HUES6 (cell line): ENCODE measurements at regions not wholly inside any gene's neighbourhood (a gene's known extent, or its start where the extent isn't known, plus 50 kb on each side); places are given as distances from the start of the nearest gene placed in this dataset.

Experiments
- H3K27ac ChIP-seq: 2 replicates; pipeline ENCODE4 v1.7.0; 2013; ENCODE audit warnings: low read depth, mild to moderate bottlenecking, low read length, inconsistent platforms
- H3K27me3 ChIP-seq: 2 replicates; pipeline ENCODE4 v1.6.1; 2013; ENCODE audit warnings: low read length; ENCODE audit not compliant: control insufficient read depth, insufficient read depth
- H3K36me3 ChIP-seq: 2 replicates; pipeline ENCODE4 v1.6.1; 2013; ENCODE audit warnings: low read length; ENCODE audit not compliant: control insufficient read depth, insufficient read depth
- H3K4me1 ChIP-seq: 2 replicates; pipeline ENCODE4 v1.6.1; 2013; ENCODE audit warnings: low read length; ENCODE audit not compliant: control insufficient read depth, insufficient read depth
- H3K4me3 ChIP-seq: 2 replicates; pipeline ENCODE4 v1.5.1; 2013; ENCODE audit warnings: low read depth, low read length
- H3K9ac ChIP-seq: one replicate; pipeline ENCODE4 v1.6.1; 2013; ENCODE audit warnings: mild to moderate bottlenecking, low read length
- H3K9me3 ChIP-seq: 2 replicates; pipeline ENCODE4 v1.6.1; 2013; ENCODE audit warnings: low read depth, low read length; ENCODE audit not compliant: control insufficient read depth, insufficient read depth

DNA sequence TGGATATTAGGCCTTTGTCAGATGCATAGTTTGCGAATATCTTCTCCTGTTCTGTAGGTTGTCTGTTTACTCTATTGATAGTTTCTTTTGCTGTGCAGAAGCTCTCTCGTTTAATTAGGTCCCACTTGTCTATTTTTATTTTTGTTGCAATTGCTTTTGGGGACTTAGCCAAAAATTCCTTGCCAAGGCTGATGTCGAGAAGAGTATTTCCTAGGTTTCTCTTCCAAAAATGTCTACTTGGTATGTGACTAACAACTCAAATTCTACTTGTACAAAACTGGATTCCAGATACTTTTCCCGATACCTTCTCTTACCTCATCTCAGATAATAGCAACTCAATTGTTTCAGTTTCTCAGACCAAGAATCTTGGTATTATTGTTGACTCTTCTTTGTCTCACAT, 142.4 kb upstream of the GLRA2 start:
- no peaks in the 10 kb centered on the region for H3K4me1 ChIP-seq
- H3K9ac ChIP-seq: no peak overlapping the region
- no peak overlapping the region for H3K4me3 ChIP-seq
- H3K36me3 ChIP-seq: no peaks in the 10 kb centered on the region
- H3K27ac ChIP-seq: no peak overlapping the region
- peaks cover 7% of the 10 kb centered on the region; the same call in 1 of the 2 replicates for H3K27me3 ChIP-seq
- no peaks in the 10 kb centered on the region for H3K9me3 ChIP-seq

DNA sequence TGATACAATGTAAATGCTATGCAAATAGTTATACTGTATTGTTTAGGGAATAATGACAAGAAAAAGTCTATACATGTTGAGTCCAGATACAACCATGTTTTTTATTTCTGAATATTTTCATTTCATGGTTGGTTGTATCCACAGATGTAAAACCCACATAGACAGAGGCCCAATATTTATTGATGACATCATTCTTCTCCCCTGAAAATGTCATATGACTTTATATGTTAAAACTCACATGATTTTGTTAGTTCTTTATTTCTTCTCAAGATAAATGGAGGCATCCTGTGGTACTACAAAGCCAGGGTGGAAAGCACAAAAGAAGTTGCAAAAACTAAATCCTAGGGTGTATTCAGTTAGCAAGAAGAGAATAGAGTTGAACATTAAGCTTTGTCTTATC, 149.3 kb upstream of the GLRA2 start:
- H3K4me1 ChIP-seq: peaks cover 6% of the 10 kb centered on the region; the same call in 1 of the 2 replicates
- no peaks in the 10 kb centered on the region for H3K36me3 ChIP-seq
- H3K9ac ChIP-seq: no peak overlapping the region
- no peak overlapping the region for H3K4me3 ChIP-seq
- peaks cover 4% of the 10 kb centered on the region; the same call in 1 of the 2 replicates for H3K27me3 ChIP-seq
- no peak overlapping the region for H3K27ac ChIP-seq
- no peaks in the 10 kb centered on the region for H3K9me3 ChIP-seq

DNA sequence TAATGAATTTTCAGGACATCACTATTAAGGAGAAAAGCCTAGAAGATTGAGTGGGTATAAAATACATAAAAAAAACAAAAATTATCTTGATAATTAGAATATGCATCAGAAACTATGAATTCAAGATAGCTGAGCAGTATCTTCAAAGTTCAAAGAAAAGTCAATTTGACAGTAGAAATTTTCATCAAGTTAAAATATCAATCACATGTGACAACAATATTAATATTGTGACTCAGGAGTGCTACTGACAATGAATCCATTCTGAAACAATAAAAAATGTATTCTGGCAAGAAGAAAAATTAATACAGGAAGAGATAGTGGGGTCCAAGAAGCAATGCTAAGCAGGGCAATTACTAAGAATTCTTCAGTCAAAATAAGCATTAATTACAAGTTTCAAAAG, 151.9 kb upstream of the GLRA2 start:
- no peak overlapping the region for H3K9ac ChIP-seq
- H3K27me3 ChIP-seq: no peaks in the 10 kb centered on the region; the same call in 1 of the 2 replicates
- no peak overlapping the region for H3K4me3 ChIP-seq
- no peaks in the 10 kb centered on the region for H3K9me3 ChIP-seq
- no peak overlapping the region for H3K27ac ChIP-seq
- H3K4me1 ChIP-seq: peaks cover 6% of the 10 kb centered on the region; the same call in 1 of the 2 replicates
- H3K36me3 ChIP-seq: no peaks in the 10 kb centered on the region

DNA sequence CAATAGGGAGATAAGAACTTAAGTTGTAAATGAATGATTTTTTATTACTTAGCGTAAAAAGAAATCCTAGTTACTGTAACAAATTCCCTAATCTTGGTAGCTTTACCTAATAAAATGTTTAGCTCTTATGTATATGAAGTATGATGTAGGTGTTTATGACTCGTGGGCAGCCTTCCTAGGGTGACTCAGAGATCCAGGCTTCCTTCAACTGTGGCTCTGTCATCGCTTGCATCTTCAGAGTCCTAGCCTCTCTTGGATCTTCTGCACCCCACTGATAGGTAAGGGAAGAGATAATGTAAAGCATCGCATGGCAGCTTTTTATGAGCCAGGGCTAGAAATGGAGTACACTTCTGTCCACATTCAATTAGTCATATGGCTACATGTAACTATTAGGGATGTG, 165.6 kb upstream of the GLRA2 start:
- no peaks in the 10 kb centered on the region for H3K9me3 ChIP-seq
- no peak overlapping the region for H3K27ac ChIP-seq
- no peak overlapping the region for H3K9ac ChIP-seq
- no peak overlapping the region for H3K4me3 ChIP-seq
- peaks cover 39% of the 10 kb centered on the region for H3K4me1 ChIP-seq
- H3K27me3 ChIP-seq: no peaks in the 10 kb centered on the region
- no peaks in the 10 kb centered on the region for H3K36me3 ChIP-seq

DNA sequence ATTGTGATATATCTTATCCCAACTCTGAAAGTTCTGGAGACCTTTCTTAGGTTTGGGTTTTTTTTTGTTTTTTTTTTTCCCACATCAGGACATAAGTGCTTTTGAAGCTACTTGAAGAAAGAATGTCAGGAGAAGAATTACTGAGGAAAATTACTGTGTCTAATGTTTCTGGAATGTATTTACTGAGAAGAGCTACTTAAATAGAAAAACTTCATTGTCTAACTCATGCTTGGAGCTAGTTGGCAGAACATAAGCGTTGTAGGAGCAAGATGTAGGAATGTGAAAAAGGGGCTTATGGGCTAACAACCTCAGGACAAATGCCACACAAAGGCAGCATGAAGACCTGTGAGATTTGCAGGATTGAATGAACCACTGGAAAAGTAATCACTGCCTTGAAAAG, 166.6 kb upstream of the GLRA2 start:
- H3K36me3 ChIP-seq: no peaks in the 10 kb centered on the region
- H3K4me3 ChIP-seq: no peak overlapping the region
- H3K27me3 ChIP-seq: no peaks in the 10 kb centered on the region
- no peak overlapping the region for H3K27ac ChIP-seq
- no peaks in the 10 kb centered on the region for H3K9me3 ChIP-seq
- H3K9ac ChIP-seq: no peak overlapping the region
- H3K4me1 ChIP-seq: peaks cover 39% of the 10 kb centered on the region

DNA sequence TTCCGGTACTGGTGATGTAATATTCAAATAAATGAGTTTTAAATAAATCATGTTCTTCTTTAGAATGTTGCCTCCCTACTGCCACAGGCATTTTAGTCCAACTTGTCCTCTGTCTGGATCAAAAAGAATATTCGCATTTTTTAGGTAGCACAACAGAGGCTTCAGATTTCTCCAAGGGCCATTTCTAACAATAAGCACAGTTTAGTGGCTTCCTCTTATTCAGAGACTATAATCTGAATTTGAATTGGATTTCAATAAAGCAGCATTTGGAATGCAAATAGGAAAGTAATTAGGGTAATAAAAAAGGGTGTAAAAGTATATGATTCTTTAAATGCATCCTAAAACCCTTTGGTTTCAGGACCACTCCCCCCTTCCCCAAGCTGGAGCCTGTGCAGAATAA, 167.9 kb upstream of the GLRA2 start:
- Histone ChIP-seq H3K9ac (no peak overlapping the region), H3K4me1 (peaks cover 39% of the 10 kb centered on the region), H3K9me3 (no peaks in the 10 kb centered on the region), H3K4me3 (no peak overlapping the region), H3K27me3 (no peaks in the 10 kb centered on the region), H3K36me3 (no peaks in the 10 kb centered on the region), H3K27ac (peak overlapping the region; percentile 51; the same call in 1 of the 2 replicates)

DNA sequence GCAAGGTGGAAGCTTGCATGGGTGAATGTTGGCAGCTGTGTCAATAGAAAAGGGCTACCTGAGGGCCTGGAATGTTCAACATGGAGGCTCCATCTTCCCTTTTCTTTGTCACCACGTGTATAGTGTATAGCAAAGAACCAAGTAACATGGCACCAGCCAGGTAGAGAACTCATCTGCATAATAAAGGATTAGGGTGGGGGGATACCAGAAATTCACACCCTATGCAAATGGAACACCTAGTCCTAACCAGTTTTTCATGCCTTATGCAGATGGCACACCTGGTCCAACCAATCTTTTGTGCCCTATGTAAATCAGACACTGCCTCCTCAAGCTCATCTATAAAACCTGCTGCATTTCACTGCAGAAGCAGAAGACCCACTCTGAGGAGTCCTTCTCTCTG, 169.6 kb upstream of the GLRA2 start:
- no peak overlapping the region for H3K4me3 ChIP-seq
- H3K27ac ChIP-seq: peak overlapping the region; percentile 18; the same call in 1 of the 2 replicates
- peaks cover 39% of the 10 kb centered on the region for H3K4me1 ChIP-seq
- no peak overlapping the region for H3K9ac ChIP-seq
- no peaks in the 10 kb centered on the region; the same call in 1 of the 2 replicates for H3K27me3 ChIP-seq
- H3K9me3 ChIP-seq: no peaks in the 10 kb centered on the region
- no peaks in the 10 kb centered on the region for H3K36me3 ChIP-seq

DNA sequence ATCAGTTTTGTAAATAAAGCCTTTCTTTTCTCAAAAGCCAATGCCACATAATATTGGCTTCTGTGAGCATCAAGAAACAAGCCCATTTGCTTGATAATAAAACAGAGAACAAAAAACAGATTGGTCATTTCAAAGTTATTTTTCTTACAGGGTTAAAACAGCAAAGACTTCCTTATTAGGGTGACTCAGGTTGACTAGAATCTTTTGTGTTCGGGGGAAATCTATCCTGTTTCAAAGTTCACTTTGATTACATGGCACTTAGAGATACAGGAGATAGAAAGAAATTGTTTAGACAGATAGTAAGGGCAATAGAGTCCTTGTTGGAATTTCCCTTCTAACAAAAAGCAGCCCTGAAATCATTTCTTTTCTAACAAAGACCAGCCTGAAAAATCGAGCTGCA, 170.0 kb upstream of the GLRA2 start:
- Histone ChIP-seq H3K27me3 (no peaks in the 10 kb centered on the region; the same call in 1 of the 2 replicates), H3K27ac (peak overlapping the region; percentile 18; the same call in 1 of the 2 replicates), H3K9me3 (no peaks in the 10 kb centered on the region), H3K4me1 (peaks cover 38% of the 10 kb centered on the region), H3K9ac (no peak overlapping the region), H3K4me3 (no peak overlapping the region), H3K36me3 (no peaks in the 10 kb centered on the region)

DNA sequence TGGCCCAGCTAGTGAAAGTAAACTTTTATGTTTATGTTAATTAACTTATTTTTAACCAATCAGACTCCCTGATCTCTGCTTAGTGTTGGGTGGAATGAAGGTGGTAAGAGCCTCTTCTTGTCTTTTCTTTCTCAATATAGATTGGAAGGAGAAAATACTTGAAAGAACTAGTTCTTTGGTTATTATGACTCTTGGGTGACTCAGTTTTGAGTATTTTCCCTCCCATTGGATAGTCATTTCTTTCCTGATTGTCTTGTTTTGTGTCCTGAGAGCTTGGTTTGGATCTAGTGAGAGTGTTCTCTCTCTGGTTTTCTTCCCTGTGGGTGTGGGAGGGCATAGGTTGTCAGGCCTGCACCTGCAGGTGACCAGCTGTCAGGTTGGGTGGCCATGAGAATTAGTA, 172.0 kb upstream of the GLRA2 start:
- H3K27ac ChIP-seq: no peak overlapping the region
- H3K4me1 ChIP-seq: peaks cover 32% of the 10 kb centered on the region
- no peaks in the 10 kb centered on the region for H3K36me3 ChIP-seq
- H3K9ac ChIP-seq: no peak overlapping the region
- H3K4me3 ChIP-seq: no peak overlapping the region
- no peaks in the 10 kb centered on the region; the same call in 1 of the 2 replicates for H3K27me3 ChIP-seq
- H3K9me3 ChIP-seq: no peaks in the 10 kb centered on the region; the same call in 1 of the 2 replicates

DNA sequence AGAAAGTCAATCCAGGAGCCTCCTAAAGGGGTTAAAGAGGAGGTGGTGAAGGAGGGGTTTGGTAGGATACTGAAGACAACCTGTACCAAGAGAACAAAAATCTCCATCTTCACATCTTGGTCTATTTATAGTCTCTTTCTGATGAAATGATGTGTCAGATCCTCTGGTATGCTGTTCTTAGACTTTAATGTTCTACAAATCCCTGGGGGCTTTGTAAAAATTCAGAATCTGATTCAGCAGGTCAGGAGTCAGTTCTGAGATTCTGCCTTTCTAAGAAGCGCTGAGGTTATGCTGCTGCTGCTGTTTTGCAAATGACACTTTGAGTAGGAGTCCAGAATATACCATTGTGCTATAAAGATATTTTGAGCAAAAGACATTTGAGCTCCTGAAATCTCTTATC, 172.9 kb upstream of the GLRA2 start:
- Histone ChIP-seq H3K27me3 (no peaks in the 10 kb centered on the region; the same call in 1 of the 2 replicates), H3K4me3 (no peak overlapping the region), H3K4me1 (peaks cover 32% of the 10 kb centered on the region), H3K27ac (no peak overlapping the region), H3K36me3 (no peaks in the 10 kb centered on the region), H3K9ac (no peak overlapping the region), H3K9me3 (no peaks in the 10 kb centered on the region; the same call in 1 of the 2 replicates)

DNA sequence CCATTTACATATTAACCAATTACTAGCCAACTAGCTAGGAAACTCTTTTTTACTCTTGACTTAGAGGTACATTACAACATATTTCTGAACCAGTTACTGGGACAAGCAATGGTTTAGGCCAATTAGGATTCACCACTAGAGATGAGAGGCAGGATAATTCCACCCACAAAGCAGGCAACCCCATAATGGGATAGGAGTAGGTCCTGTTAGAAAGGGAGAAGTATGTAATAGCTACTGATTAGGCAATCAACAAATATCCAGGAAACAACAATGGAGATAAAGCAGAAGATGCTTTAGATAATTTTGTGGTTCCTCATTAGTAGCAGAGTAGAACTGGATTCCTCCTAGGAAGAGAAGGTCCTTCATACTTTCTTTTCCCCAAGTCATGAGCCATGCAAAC, 173.8 kb upstream of the GLRA2 start:
- H3K4me3 ChIP-seq: no peak overlapping the region
- H3K9ac ChIP-seq: no peak overlapping the region
- H3K27me3 ChIP-seq: no peaks in the 10 kb centered on the region; the same call in 1 of the 2 replicates
- no peaks in the 10 kb centered on the region for H3K36me3 ChIP-seq
- no peaks in the 10 kb centered on the region; the same call in 1 of the 2 replicates for H3K9me3 ChIP-seq
- H3K4me1 ChIP-seq: peaks cover 26% of the 10 kb centered on the region
- no peak overlapping the region for H3K27ac ChIP-seq
